ENCODE measurements at regions not wholly inside any gene's neighbourhood (a gene's known extent, or its start where the extent isn't known, plus 50 kb on each side); places are given as distances from the start of the nearest gene placed in this dataset.

DNA sequence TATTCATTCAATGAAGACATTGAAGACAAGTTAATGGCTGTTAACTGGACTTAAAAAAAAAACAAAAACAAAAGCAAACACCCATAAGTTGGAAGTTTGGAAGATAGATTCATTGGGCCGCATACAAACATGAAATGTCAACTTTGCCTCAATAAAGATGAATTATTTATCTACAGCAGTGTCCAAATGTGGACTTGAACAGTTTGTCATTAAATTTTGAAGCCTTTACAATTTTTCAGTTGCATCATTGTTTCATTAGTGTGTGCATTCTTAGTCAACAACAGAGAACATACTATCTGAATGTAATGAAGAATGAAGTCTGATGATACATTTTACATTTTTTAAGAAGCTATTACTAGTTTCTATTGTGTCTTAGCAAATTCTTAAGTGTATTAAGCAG lies 152.1 kb downstream of the SLIT2 start:
- TF ChIP-seq POLR2A (IDR thresholded peaks at IDR 0.05), result no peak
- TF ChIP-seq, protein P1, sequence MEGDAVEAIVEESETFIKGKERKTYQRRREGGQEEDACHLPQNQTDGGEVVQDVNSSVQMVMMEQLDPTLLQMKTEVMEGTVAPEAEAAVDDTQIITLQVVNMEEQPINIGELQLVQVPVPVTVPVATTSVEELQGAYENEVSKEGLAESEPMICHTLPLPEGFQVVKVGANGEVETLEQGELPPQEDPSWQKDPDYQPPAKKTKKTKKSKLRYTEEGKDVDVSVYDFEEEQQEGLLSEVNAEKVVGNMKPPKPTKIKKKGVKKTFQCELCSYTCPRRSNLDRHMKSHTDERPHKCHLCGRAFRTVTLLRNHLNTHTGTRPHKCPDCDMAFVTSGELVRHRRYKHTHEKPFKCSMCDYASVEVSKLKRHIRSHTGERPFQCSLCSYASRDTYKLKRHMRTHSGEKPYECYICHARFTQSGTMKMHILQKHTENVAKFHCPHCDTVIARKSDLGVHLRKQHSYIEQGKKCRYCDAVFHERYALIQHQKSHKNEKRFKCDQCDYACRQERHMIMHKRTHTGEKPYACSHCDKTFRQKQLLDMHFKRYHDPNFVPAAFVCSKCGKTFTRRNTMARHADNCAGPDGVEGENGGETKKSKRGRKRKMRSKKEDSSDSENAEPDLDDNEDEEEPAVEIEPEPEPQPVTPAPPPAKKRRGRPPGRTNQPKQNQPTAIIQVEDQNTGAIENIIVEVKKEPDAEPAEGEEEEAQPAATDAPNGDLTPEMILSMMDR (IDR thresholded peaks at IDR 0.05), result no peak
